GM23338 (cell line): ENCODE measurements at regions not wholly inside any gene's neighbourhood (a gene's known extent, or its start where the extent isn't known, plus 50 kb on each side); places are given as distances from the start of the nearest gene placed in this dataset.

Experiments
- ATAC-seq: fragments of 200-7000 bp; cut with Tn5 transposase; 3 replicates; pipeline ENCODE4 v1.9.1; 2020
- DNase-seq: peaks from one replicate; pipeline ENCODE4 v3.0.0-alpha.2; 2015; ENCODE audit warnings: low spot score
- H2AFZ ChIP-seq: fragments of 200-600 bp; sonication (generic); 2 replicates; pipeline ENCODE4 v1.8.0; 2016; ENCODE audit warnings: antibody characterized with exemption, mild to moderate bottlenecking, moderate library complexity
- H3F3A ChIP-seq: fragments of 200-600 bp; sonication (generic); replicated peaks from 2 replicates; pipeline ENCODE4 v1.8.0; 2017; ENCODE audit warnings: antibody characterized with exemption, mixed run types, low read depth
- H3K27ac ChIP-seq: fragments of 200-600 bp; sonication (generic); 2 replicates; pipeline ENCODE4 v1.6.1; 2016; ENCODE audit warnings: low read depth
- H3K27me3 ChIP-seq: fragments of 200-600 bp; sonication (generic); 2 replicates; pipeline ENCODE4 v1.8.0; 2016; ENCODE audit warnings: mild to moderate bottlenecking, mixed run types, moderate library complexity; ENCODE audit not compliant: insufficient read depth
- H3K36me3 ChIP-seq: fragments of 200-600 bp; sonication (generic); 2 replicates; pipeline ENCODE4 v1.8.0; 2016; ENCODE audit warnings: mild to moderate bottlenecking; ENCODE audit not compliant: insufficient read depth
- H3K4me1 ChIP-seq: fragments of 200-600 bp; sonication (generic); 2 replicates; pipeline ENCODE4 v1.8.0; 2016; ENCODE audit warnings: mild to moderate bottlenecking, moderate library complexity; ENCODE audit not compliant: insufficient read depth
- H3K4me2 ChIP-seq: fragments of 200-600 bp; sonication (generic); 2 replicates; pipeline ENCODE4 v1.7.1; 2017; ENCODE audit warnings: mixed run types
- H3K4me3 ChIP-seq: fragments of 200-600 bp; sonication (generic); 2 replicates; pipeline ENCODE4 v1.6.1; 2016; ENCODE audit warnings: mixed run types
- H3K79me2 ChIP-seq: fragments of 200-600 bp; sonication (generic); replicated peaks from 2 replicates; pipeline ENCODE4 v1.8.0; 2017; ENCODE audit warnings: mild to moderate bottlenecking; ENCODE audit not compliant: insufficient read depth
- H3K9me2 ChIP-seq: fragments of 200-600 bp; sonication (generic); 2 replicates; pipeline ENCODE4 v1.8.0; 2017; ENCODE audit not compliant: insufficient read depth
- H4K20me1 ChIP-seq: fragments of 200-600 bp; sonication (generic); replicated peaks from 2 replicates; pipeline ENCODE4 v1.8.0; 2017; ENCODE audit warnings: mild to moderate bottlenecking; ENCODE audit not compliant: insufficient read depth
- H3K27ac Mint-ChIP-seq: 2 replicates; pipeline ENCODE4 v1.8.0; 2020; ENCODE audit warnings: inconsistent platforms, mild to moderate bottlenecking, moderate library complexity, mixed read lengths
- H3K27me3 Mint-ChIP-seq: 3 replicates; pipeline ENCODE4 v1.8.0; 2022; ENCODE audit warnings: low read depth, mild to moderate bottlenecking, moderate library complexity, mixed read lengths, inconsistent platforms; ENCODE audit not compliant: insufficient read depth, poor library complexity
- H3K36me3 Mint-ChIP-seq: 3 replicates; pipeline ENCODE4 v1.8.0; 2021; ENCODE audit warnings: low read depth, mild to moderate bottlenecking, inconsistent platforms, moderate library complexity, mixed read lengths
- H3K4me1 Mint-ChIP-seq: 3 replicates; pipeline ENCODE4 v1.8.0; 2020; ENCODE audit warnings: mild to moderate bottlenecking, inconsistent platforms, mixed read lengths
- H3K4me3 Mint-ChIP-seq: 3 replicates; pipeline ENCODE4 v1.8.0; 2021; ENCODE audit warnings: moderate library complexity, mild to moderate bottlenecking, inconsistent platforms, mixed read lengths
- H3K9me3 Mint-ChIP-seq: 3 replicates; pipeline ENCODE4 v1.8.0; 2020; ENCODE audit warnings: moderate library complexity, mild to moderate bottlenecking, inconsistent platforms, mixed read lengths
- CREB1 ChIP-seq: fragments of 250-450 bp; sonication (Bioruptor Pico); IDR thresholded peaks from 2 replicates; pipeline ENCODE4 v1.5.0; 2020; ENCODE audit warnings: low read depth, mild to moderate bottlenecking, moderate library complexity
- CTCF ChIP-seq, 2 experiments: fragments of 200-600 bp in 1 of 2; sonication (generic) in 1 of 2; conservative IDR thresholded peaks; 2 replicates each; pipeline versions ENCODE4 v1.5.1 to v1.6.1; 2016 to 2017; ENCODE audit warnings: antibody characterized with exemption in 2 of 2, low read depth in 2 of 2, mild to moderate bottlenecking in 2 of 2, moderate library complexity in 1 of 2
- EZH2 ChIP-seq: fragments of 200-600 bp; sonication (generic); IDR thresholded peaks from one replicate; pipeline ENCODE4 v1.8.0; 2017; ENCODE audit warnings: antibody characterized with exemption, mild to moderate bottlenecking, low read depth; ENCODE audit not compliant: unreplicated experiment
- EZH2phosphoT487 ChIP-seq: fragments of 200-600 bp; sonication (generic); IDR thresholded peaks from one replicate; pipeline ENCODE4 v1.8.1; 2018; ENCODE audit warnings: antibody characterized with exemption; ENCODE audit not compliant: unreplicated experiment
- NANOG ChIP-seq: IDR thresholded peaks from 2 replicates; pipeline ENCODE4 v1.6.1; 2016; ENCODE audit warnings: antibody characterized with exemption, borderline replicate concordance
- POLR2AphosphoS5 ChIP-seq: IDR thresholded peaks from 2 replicates; pipeline ENCODE4 v1.6.1; 2016; ENCODE audit warnings: antibody characterized with exemption, low read depth
- STAT1 ChIP-seq: IDR thresholded peaks from one replicate; pipeline ENCODE4 v1.6.1; 2016; ENCODE audit warnings: antibody characterized with exemption; ENCODE audit not compliant: unreplicated experiment
- ZNF114 ChIP-seq: fragments of 250-450 bp; sonication (Bioruptor Pico); IDR thresholded peaks from 2 replicates; pipeline ENCODE4 v1.5.0; 2020; ENCODE audit warnings: mild to moderate bottlenecking, moderate library complexity
- ZNF331 ChIP-seq: fragments of 250-450 bp; sonication (Bioruptor Pico); IDR thresholded peaks from 2 replicates; pipeline ENCODE4 v1.5.0; 2020; ENCODE audit warnings: low read depth, mild to moderate bottlenecking, moderate library complexity
- TF ChIP-seq, protein P1 (sequence below): IDR thresholded peaks from 2 replicates; pipeline ENCODE4 v1.6.1; 2016; ENCODE audit warnings: antibody characterized with exemption
- TF ChIP-seq, protein P2 (sequence below): fragments of 250-450 bp; sonication (Bioruptor Pico); IDR thresholded peaks from 2 replicates; pipeline ENCODE4 v1.5.0; 2020; ENCODE audit warnings: mild to moderate bottlenecking, moderate library complexity
- TF ChIP-seq, protein P3 (sequence below): IDR thresholded peaks from one replicate; pipeline ENCODE4 v1.6.1; 2018; ENCODE audit warnings: antibody characterized with exemption; ENCODE audit not compliant: unreplicated experiment

DNA sequence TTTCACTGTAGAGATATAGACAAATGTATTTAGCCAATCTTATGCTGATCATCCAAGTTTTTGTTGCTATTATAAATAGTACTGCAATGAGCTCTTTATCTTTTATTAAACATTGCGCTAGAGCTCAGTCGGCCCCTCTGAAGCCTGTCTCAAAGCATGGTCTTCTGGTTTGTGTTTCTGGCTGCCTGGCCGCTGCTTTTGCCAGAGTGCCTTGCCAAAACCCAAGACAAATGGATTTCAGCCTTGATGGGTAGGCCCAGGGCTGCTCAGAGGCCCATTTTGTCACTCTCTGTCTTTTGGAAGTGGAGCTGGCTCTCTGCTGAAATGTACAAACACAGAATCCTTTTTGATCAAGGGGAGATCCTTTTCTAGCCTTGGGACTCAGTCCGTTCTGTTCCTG, 102.9 kb upstream of the KCNG1 start (continued):
- TF ChIP-seq CREB1: no peak
- TF ChIP-seq, protein P1, sequence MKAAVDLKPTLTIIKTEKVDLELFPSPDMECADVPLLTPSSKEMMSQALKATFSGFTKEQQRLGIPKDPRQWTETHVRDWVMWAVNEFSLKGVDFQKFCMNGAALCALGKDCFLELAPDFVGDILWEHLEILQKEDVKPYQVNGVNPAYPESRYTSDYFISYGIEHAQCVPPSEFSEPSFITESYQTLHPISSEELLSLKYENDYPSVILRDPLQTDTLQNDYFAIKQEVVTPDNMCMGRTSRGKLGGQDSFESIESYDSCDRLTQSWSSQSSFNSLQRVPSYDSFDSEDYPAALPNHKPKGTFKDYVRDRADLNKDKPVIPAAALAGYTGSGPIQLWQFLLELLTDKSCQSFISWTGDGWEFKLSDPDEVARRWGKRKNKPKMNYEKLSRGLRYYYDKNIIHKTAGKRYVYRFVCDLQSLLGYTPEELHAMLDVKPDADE: no peak
- no peak for TF ChIP-seq EZH2

- Histone ChIP-seq H2AFZ (no peak overlapping the region), H3K79me2 (no peaks in the 10 kb centered on the region), H3K4me1 (peaks cover 14% of the 10 kb centered on the region), H3K27me3 (no peaks in the 10 kb centered on the region), H3K4me3 (no peak overlapping the region), H3K4me2 (no peak overlapping the region), H3K27ac (no peak overlapping the region), H3K36me3 (no peaks in the 10 kb centered on the region), H3F3A (no peaks in the 10 kb centered on the region), H3K9me2 (no peaks in the 10 kb centered on the region), H4K20me1 (no peaks in the 10 kb centered on the region)
- H3K27ac Mint-ChIP-seq: no peak overlapping the region
- DNase-seq: no peak
- H3K9me3 Mint-ChIP-seq: no peaks in the 10 kb centered on the region
- peaks cover 13% of the 10 kb centered on the region for H3K27me3 Mint-ChIP-seq
- no peak for ATAC-seq
- H3K4me1 Mint-ChIP-seq: peaks cover 25% of the 10 kb centered on the region
- no peak overlapping the region for H3K4me3 Mint-ChIP-seq
- TF ChIP-seq ZNF114 (CRISPR knock-in tag): no peak
- TF ChIP-seq, protein P1: no peak
- no peak for TF ChIP-seq EZH2phosphoT487
- TF ChIP-seq CREB1: no peak
- TF ChIP-seq CTCF (conservative IDR thresholded peaks at IDR 0.05; ENCODE audit: low read depth in 2 of 2): no peak
- TF ChIP-seq EZH2: no peak
- TF ChIP-seq STAT1: no peak
- no peak for TF ChIP-seq ZNF331
- TF ChIP-seq POLR2AphosphoS5: no peak
- no peak for TF ChIP-seq NANOG
- TF ChIP-seq, protein P2, sequence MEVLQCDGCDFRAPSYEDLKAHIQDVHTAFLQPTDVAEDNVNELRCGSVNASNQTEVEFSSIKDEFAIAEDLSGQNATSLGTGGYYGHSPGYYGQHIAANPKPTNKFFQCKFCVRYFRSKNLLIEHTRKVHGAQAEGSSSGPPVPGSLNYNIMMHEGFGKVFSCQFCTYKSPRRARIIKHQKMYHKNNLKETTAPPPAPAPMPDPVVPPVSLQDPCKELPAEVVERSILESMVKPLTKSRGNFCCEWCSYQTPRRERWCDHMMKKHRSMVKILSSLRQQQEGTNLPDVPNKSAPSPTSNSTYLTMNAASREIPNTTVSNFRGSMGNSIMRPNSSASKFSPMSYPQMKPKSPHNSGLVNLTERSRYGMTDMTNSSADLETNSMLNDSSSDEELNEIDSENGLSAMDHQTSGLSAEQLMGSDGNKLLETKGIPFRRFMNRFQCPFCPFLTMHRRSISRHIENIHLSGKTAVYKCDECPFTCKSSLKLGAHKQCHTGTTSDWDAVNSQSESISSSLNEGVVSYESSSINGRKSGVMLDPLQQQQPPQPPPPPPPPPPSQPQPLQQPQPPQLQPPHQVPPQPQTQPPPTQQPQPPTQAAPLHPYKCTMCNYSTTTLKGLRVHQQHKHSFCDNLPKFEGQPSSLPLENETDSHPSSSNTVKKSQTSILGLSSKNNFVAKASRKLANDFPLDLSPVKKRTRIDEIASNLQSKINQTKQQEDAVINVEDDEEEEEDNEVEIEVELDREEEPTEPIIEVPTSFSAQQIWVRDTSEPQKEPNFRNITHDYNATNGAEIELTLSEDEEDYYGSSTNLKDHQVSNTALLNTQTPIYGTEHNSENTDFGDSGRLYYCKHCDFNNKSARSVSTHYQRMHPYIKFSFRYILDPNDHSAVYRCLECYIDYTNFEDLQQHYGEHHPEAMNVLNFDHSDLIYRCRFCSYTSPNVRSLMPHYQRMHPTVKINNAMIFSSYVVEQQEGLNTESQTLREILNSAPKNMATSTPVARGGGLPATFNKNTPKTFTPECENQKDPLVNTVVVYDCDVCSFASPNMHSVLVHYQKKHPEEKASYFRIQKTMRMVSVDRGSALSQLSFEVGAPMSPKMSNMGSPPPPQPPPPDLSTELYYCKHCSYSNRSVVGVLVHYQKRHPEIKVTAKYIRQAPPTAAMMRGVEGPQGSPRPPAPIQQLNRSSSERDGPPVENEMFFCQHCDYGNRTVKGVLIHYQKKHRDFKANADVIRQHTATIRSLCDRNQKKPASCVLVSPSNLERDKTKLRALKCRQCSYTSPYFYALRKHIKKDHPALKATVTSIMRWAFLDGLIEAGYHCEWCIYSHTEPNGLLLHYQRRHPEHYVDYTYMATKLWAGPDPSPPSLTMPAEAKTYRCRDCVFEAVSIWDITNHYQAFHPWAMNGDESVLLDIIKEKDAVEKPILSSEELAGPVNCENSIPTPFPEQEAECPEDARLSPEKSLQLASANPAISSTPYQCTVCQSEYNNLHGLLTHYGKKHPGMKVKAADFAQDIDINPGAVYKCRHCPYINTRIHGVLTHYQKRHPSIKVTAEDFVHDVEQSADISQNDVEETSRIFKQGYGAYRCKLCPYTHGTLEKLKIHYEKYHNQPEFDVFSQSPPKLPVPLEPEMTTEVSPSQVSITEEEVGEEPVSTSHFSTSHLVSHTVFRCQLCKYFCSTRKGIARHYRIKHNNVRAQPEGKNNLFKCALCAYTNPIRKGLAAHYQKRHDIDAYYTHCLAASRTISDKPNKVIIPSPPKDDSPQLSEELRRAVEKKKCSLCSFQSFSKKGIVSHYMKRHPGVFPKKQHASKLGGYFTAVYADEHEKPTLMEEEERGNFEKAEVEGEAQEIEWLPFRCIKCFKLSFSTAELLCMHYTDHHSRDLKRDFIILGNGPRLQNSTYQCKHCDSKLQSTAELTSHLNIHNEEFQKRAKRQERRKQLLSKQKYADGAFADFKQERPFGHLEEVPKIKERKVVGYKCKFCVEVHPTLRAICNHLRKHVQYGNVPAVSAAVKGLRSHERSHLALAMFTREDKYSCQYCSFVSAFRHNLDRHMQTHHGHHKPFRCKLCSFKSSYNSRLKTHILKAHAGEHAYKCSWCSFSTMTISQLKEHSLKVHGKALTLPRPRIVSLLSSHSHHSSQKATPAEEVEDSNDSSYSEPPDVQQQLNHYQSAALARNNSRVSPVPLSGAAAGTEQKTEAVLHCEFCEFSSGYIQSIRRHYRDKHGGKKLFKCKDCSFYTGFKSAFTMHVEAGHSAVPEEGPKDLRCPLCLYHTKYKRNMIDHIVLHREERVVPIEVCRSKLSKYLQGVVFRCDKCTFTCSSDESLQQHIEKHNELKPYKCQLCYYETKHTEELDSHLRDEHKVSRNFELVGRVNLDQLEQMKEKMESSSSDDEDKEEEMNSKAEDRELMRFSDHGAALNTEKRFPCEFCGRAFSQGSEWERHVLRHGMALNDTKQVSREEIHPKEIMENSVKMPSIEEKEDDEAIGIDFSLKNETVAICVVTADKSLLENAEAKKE: no peak
- TF ChIP-seq, protein P3, sequence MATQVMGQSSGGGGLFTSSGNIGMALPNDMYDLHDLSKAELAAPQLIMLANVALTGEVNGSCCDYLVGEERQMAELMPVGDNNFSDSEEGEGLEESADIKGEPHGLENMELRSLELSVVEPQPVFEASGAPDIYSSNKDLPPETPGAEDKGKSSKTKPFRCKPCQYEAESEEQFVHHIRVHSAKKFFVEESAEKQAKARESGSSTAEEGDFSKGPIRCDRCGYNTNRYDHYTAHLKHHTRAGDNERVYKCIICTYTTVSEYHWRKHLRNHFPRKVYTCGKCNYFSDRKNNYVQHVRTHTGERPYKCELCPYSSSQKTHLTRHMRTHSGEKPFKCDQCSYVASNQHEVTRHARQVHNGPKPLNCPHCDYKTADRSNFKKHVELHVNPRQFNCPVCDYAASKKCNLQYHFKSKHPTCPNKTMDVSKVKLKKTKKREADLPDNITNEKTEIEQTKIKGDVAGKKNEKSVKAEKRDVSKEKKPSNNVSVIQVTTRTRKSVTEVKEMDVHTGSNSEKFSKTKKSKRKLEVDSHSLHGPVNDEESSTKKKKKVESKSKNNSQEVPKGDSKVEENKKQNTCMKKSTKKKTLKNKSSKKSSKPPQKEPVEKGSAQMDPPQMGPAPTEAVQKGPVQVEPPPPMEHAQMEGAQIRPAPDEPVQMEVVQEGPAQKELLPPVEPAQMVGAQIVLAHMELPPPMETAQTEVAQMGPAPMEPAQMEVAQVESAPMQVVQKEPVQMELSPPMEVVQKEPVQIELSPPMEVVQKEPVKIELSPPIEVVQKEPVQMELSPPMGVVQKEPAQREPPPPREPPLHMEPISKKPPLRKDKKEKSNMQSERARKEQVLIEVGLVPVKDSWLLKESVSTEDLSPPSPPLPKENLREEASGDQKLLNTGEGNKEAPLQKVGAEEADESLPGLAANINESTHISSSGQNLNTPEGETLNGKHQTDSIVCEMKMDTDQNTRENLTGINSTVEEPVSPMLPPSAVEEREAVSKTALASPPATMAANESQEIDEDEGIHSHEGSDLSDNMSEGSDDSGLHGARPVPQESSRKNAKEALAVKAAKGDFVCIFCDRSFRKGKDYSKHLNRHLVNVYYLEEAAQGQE: no peak
- H3K36me3 Mint-ChIP-seq: no peaks in the 10 kb centered on the region
Observed at GRCh38 chr20:51125105-51125504, 102.2 kb upstream of the KCNG1 start.
